GM21723 (cell line): ENCODE measurements at regions not wholly inside any gene's neighbourhood (a gene's known extent, or its start where the extent isn't known, plus 50 kb on each side); places are given as distances from the start of the nearest gene placed in this dataset.

Source experiments
- ATAC-seq: cut with Tn5 transposase; IDR thresholded peaks from one replicate; pipeline ENCODE4 v1.9.1; 2021; ENCODE audit warnings: mild to moderate bottlenecking, moderate library complexity; ENCODE audit not compliant: unreplicated experiment

DNA sequence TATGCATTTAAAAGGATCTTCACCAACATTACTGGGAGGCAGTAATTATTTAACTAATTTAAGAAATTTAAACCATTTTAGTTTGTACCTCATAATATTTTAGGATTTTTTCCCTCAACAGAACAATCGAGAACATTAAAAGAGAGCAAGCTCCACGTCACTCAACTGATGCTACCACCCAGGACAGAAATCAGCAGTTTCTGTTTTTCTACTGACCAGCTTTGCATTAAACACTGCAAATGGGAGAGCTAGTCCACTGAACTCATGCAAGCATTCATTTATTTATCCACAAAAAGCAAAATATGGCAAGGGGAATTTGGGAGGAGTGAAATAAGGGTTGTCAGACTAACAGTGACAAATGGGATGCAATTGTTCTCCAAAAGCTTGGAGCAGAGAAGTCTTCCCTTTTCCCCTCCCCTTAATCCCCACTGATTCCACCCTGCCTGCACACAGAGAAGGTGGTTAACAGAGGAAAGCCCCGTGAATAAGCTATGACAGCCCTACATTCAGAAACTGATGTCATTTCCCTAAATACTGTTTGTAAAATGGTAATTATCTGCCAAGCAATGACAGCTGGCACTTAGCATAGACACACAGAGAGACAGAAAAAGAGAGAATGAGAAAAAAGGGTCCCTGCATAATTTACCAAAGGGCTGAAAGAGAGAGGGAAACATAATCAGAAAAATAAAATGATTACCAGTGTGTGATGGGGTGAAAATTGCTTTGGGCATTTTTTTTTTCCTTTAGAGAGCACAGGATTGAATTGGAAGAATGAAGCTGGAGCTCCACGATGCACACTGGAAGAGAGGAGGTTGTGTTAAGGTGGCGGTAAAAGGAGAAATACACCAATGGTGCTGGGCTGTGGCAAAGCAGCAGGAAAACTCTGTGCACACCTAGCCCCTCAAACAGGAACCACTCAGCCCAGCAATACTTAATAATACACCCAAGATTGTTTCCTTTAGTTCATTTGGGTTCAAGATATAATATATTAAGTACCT lies 777.4 kb downstream of the TUSC7 start:
- ATAC-seq, result peak; percentile 75

DNA sequence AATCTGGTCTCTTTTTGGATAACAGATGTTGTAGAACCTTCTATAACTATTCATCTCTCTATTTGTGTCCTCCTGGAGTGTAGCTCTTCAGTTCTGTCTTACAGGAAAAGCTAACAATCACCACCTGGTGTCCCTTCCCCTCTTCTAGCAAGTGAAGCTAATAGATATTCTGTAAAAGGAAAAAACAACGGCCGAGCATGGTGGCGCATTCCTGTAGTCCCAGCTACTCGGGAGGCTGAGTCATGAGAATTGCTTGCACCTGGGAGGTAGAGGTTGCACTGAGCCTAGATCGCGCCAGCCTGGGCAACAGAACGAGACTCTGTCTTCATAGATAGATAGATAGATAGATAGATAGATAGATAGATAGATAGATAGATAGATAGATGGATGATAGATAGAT lies 779.4 kb downstream of the TUSC7 start:
- ATAC-seq, result no peak

DNA sequence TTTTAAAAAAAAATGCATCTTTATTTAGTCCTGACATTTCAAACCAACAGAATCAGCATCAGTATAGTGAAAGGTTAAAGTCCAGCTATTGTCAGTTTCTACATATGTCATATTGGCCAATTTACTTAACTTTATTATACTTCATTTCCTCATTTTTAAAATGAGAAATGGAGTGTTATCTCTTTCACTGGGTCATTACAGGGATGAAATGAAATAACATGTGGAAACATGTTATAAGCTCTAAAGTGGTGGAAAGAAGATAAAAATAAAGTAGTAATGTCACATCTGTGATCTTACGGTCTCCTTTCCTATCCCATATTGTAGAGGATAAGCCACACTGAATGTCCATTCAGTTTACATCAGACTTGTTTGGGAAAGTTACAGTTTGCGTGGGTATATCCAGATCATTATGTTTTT lies 780.1 kb downstream of the TUSC7 start:
- ATAC-seq, result no peak

DNA sequence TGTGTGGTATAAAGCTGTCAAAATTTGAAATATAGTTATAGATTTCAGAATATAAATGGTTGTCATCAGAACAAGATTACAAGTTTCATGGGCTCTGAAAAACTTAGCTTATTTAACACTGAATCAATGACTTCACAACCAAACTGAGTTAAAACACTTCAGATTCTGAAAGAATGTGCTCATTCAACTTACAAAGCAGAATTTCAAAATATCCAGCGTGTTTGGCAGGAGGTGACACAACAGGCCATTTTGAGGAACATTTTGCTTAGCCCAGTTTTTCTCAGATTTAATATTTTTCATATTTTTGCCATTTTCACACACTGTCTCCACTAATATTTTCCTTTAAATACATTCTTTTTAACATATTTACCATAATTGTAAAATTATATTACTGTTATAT lies 781.1 kb downstream of the TUSC7 start:
- no peak for ATAC-seq

DNA sequence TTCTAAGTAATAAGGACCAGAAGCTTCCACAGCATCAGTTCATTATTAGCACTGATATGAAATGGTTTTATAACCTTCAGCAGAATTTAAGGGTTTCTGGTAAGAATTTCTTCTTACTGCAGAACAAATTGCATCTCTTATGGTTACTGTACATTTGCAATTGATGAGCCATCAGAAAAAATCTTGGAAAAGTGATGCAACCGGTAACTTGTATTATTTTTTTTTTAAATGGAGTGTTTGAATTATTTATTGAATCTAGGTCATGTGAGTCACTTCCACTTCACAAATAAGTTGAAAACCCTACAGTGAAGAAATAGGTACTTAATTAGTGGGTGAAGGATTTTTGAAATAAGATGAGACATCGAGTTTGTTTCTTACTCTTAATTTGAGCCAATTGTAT lies 786.0 kb downstream of the TUSC7 start:
- ATAC-seq, result no peak

DNA sequence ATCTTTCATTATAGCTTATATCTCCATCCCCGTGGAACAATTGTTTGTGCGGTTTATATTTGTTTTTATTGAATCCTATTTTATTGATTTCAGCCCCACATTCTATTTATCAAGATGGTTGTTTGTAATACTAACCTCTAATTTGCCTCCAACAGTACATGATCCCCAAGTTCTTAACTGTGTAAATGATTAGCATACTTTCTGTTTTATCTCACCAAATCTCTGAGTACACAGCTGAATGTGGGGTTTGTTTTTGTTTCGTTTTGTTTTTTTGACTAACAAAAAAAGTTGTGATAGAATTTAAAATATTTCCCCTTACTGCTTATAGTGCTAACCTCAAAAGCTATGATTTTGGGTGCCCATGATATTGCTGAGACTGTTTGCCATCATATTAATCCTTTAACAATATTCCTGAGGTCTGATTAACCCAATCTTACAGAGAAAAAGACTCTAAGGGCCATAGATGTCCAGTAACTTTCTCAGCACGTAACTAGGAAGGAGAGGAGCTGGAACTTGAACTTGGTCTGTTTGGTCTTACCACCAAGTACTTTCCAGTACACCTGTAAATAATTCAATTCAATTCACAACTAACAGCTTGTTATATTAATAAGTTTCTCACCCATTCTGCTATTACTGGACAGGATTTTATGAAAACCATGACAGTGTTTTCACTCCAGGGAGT lies 789.8 kb downstream of the TUSC7 start:
- ATAC-seq, result no peak

DNA sequence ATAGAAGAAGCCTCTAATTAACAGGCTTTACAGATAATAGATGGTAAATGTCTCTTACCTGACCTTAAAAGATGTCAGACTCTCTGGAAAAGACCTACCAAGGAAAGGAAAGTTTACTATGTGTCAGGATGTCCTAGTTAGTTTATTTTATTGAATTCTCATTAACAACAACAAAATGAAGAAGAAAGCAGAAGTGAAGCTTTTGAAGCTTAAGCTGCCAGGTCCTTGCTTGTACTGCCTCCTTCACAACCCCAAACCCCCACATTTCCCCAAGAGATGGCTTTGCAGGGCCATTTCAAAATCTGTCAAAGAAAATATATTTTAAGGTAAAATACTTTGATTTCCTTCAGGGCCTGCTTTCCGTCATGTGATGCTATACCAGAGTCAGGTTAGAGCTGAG lies 798.4 kb downstream of the TUSC7 start:
- ATAC-seq, result no peak

DNA sequence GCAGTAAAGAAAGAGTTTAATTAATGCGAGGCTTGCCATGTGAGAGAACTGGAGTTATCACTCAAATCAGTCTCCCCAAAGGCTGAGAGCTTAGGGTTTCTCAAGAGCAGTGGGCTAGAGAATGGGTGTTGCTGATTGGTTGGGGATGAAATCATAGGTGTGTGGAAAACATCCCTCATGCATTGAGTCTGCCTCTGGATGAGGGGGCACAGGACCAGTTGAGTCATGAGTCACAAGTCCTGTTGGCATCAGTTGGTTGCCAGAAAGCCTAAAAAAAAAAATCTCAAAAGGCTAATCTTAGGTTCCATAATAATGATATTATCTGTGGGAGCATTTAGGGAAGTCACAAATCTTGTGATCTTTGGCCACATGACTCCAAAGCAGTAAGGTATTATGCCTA lies 800.3 kb downstream of the TUSC7 start:
- ATAC-seq, result no peak

DNA sequence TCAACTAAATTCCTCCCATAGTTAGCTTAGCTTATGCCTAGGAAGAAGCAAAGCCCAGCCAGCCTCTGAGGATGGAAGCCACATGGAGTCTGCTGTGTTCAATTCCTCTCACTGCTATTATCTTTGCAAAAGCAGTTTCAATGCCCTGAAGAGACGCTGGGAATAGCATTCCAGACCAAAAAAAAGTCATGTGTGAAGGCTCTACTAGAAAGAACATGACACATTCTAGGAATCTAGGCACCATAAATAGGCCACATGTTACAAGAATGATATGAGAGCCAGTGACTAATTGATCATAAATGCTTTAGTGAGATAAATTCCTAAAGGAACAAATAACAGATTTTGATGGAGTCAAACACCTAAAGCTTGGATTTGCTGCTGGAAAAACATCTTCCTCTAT lies 800.8 kb downstream of the TUSC7 start:
- ATAC-seq, result no peak

DNA sequence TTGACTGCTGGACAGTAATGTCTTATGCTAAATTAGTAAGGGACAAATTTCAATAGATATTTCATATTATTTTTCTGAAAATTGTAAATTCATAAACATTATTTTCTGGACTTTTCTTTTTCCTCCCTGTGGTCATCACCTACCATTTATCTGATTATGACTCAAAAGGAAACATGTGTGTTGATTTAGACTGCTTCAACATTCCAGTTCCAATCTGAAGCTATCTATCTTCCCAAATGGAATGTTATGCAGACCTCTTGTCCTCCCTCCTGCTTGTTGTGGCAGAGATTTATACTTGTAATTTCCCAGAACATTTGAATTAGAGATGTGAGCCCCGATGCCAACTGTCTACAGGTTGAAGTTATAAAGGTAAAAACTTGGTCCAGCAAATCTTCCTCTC lies 803.4 kb downstream of the TUSC7 start:
- no peak for ATAC-seq

DNA sequence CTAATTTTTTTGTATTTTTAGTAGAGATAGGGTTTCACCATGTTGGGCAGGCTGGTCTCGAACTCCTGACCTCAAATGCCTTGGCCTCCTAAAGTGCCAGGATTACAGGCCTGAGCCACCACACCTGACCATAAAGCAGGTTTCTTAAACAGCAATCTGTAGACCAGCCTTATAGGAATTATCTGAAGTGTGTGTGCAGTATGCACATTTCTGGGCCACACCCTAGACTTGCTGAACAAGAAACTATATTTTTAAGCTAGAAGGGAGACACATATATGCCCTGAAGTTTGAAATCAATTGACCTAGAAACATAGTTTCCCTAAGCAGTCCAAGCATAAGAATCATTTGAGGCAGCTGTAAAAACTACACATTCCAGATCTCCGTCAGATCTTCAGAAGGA lies 805.7 kb downstream of the TUSC7 start:
- ATAC-seq, result no peak

DNA sequence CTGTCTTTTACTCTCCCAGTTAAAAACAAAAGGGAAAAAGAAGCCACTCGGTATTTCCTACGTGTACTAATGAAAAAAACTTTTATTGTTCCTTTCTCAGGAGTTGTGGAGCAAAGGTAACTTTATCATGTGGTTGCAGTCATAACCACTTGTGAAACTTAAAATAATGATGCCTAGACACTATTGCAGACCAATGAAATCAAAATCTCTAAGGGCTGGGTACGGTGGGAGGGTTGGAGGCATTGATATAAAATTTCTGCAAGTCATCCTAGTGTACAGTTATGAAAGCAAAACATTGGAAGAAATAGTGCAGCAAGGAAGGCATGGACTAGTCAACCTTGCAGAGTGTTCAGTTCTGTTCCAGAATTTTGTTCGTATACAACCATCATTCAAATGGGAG lies 808.8 kb downstream of the TUSC7 start:
- ATAC-seq, result no peak

DNA sequence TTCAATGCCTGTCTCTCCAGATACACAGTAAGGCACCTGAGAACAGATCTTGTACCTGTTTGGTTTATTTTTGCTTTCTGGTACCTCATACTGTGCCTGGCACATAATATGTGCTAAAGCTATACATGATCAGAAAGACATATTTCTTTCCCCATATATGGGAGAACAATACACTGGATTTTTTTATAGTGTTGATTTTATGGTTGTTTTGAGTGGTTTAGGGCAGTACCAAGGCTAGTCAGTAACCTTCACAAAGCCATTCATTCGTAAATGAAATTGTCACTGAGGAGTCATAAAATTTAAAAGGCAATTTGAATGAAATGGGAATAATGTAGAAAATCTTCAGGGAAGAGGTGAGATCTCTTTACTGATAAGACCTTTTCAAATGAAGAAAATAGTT lies 810.2 kb downstream of the TUSC7 start:
- no peak for ATAC-seq

DNA sequence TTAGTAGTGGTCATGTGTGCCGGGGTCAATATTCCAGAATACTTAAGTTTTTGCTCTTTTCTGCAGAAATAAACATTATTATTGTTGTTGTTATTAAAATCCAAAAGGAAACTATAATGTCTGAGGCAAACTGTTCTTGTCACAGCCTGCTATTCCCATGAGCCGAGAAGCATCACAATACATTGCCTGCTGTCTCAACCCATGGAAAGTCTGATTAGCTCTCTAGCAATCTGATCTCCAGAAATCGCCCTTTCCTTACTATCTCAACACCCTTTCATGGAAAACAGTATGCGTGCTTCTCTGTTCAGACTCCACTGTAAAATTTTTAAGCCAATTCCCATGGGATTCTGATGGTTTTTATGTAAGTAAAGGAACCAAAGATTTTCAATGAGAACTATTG lies 811.0 kb downstream of the TUSC7 start:
- no peak for ATAC-seq

DNA sequence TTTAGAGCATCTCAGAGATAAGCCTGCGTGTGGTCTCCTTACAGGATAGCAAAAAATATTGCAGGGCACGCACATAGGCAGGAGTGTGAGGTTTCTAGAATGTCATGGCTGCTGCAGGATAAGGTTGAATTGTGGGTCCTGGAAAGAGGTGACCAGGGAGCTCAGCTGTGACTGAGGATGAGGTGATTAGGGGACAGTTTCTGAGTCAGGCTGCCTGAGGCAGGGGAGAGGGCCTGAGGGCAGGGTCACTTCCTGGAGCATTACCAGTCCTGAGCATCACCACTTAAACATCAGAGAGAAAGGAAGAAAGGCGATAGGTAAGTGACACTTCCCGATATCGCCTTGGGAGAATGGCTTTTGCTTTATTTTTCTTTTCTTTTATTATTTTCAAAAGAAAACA lies 813.8 kb downstream of the TUSC7 start:
- no peak for ATAC-seq

DNA sequence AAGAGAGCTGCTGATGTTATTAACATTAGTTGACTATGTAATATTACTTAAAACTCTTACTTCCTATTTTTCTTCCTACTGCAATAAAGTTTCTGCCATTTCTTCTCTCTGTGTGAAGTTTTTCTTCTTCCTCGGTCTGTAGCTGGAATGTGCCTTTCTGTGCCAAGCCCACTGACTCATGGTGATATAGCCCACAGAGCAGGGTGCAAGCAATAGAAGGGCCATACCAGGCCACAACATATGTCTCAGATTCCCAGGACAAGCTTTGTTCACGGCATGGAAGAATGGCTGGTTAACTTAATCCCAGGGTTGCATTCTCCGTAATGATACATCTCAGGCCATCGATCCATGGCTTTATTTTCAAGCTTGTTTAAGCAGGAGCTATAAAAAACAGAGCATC lies 815.3 kb downstream of the TUSC7 start:
- ATAC-seq, result no peak

DNA sequence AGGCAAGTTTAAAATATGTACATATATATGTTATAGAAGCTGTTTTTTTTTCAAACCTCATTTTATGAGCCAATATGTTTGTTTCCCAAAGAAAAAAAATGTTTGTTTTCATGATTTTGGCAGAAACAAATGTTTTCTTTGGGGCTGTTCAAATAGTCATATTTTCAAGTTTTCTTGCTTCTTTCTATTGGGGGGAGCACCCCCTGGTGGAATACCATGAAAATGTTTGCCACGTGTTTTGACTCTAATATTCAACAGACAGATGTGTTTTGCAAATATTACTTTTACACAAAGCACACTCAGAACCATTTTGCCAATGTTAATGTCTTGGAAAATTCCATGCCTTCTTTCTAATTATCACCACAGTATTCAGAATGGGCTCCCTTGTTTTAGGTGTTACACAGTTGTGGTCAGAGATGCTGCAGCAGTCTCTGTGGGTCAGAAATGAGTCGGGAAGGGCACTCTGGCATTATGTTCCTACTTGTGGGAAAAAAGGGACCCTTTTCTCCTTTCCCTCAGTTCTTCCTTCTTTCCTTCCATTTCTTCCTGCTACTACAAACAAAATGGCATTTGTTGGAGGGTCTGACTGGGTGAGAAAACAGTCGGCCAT lies 817.0 kb downstream of the TUSC7 start:
- peak; percentile 54 for ATAC-seq

DNA sequence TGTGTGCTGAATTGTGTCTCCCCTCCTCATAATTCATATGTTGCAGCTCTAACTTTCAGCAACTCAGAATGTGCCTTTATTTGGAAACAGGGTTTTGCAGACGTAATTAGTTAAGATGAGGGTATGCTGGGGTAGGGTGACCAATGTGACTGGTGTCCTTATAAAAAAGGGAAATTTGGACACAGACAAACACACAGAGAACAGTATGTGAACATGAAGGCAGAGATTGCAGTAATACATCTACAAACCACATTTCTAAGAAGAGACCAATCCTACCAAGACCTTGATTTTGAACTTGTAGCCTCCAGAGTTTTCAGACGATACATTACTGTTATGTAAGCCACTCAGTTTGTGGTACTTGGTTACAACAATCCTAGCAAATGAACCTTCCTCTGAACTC lies 817.8 kb downstream of the TUSC7 start:
- no peak for ATAC-seq

DNA sequence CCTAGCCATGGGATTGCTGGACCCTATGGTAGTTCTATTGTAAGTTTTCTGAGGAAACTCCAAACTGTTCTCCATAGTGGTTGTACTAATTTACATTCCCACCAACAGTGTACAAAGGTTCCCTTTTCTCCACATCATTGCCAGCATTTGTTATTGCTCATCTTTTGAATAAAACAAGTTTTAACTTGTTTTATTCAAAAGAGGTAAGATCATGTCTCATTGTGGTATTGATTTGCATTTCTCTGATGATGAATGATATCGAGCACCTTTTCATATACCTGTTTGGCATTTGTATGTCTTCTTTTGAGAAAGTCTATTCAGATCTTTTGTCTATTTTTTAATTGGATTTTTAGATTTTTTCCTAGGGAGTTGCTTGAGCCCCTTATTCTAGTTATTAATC lies 819.1 kb downstream of the TUSC7 start:
- no peak for ATAC-seq

DNA sequence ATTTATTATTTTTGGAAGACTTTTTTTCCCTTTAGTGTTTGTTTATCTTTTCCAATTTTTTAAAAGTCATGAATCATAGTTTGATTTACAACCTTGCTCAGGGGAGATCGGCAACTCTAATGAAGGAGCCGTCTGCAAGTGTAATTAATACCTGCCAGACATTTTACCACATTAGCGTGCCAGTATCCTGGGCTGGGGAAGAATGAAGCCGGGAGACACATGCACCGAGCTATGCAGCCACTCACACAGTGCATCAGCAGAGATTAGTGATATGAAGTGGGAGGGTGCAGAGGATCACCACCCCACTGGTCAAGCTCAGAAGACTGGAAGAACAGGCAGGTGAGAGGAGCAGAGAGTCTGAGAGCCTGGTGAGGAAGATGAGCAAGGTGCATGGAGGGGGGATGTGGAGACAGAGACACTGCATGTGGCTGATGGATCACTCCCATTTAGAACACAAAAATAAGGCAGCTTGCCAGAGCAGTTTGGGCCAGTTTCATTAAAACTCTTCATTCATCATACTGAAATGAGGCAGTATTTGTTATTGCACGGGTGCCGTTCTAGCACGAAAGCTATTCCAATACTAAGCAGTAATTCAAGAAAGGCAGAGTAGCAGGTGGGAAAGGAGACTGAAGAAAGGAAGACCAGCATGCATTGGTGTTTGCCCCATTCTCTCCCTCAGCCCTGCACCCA lies 821.6 kb downstream of the TUSC7 start:
- no peak for ATAC-seq

DNA sequence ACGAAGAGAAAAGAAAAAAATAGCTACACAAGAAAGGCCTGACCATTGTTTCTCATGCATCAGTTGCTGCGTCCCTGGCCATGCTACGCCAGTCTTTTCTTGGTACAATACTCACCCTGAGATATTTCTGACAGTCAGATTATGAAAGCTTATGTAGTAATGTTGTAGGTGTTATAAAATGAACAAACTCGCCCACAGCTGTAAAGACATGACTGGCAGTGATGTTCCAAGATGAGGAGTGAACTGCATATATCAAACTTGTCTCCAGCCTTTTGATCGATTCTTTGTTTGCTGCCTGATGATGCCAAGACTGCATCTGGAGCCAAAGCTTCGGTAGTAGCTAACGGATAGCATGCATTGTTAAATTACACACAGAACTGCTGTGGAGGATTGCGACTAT lies 822.7 kb downstream of the TUSC7 start:
- no peak for ATAC-seq
